ENCODE measurements at regions not wholly inside any gene's neighbourhood (a gene's known extent, or its start where the extent isn't known, plus 50 kb on each side); places are given as distances from the start of the nearest gene placed in this dataset.
"Not testable (repeated sequence)": the region's sequence is repeated elsewhere in the genome, so short reads cannot be mapped to it uniquely, and the experiment has no call there.

- DNase-seq = no peak
Measured at GRCh38 chr7:68792351-68792750, 805.9 kb upstream of the AUTS2 start.

GRCh38 chr7:68793513-68793912, 804.8 kb upstream of the AUTS2 start:
- DNase-seq = no peak

GRCh38 chr7:68800316-68800715, 798.0 kb upstream of the AUTS2 start:
- no peak for DNase-seq

- no peak for DNase-seq
Measured at GRCh38 chr7:68805159-68805558, 793.1 kb upstream of the AUTS2 start.

- no peak for DNase-seq
Measured at GRCh38 chr7:68807666-68808065, 790.6 kb upstream of the AUTS2 start.

- DNase-seq = no peak
Measured at GRCh38 chr7:68813551-68814080, 784.7 kb upstream of the AUTS2 start.

GRCh38 chr7:68816491-68816890, 781.8 kb upstream of the AUTS2 start:
- DNase-seq = no peak

- no peak for DNase-seq
Measured at GRCh38 chr7:68820321-68820720, 778.0 kb upstream of the AUTS2 start.

GRCh38 chr7:68821846-68822245, 776.4 kb upstream of the AUTS2 start:
- no peak for DNase-seq

GRCh38 chr7:68823996-68824780, 774.1 kb upstream of the AUTS2 start:
- no peak for DNase-seq

GRCh38 chr7:68828575-68828974, 769.7 kb upstream of the AUTS2 start:
- DNase-seq = no peak

- DNase-seq = no peak
Measured at GRCh38 chr7:68833422-68833821, 764.9 kb upstream of the AUTS2 start.

GRCh38 chr7:68839014-68839413, 759.3 kb upstream of the AUTS2 start:
- DNase-seq = no peak

GRCh38 chr7:68840991-68841390, 757.3 kb upstream of the AUTS2 start:
- no peak for DNase-seq

GRCh38 chr7:68843985-68844384, 754.3 kb upstream of the AUTS2 start:
- not testable (repeated sequence) for DNase-seq

- DNase-seq = no peak
Measured at GRCh38 chr7:68846811-68847325, 751.4 kb upstream of the AUTS2 start.

GRCh38 chr7:68853254-68853653, 745.0 kb upstream of the AUTS2 start:
- no peak for DNase-seq

- DNase-seq = no peak
Measured at GRCh38 chr7:68857571-68857970, 740.7 kb upstream of the AUTS2 start.

- no peak for DNase-seq
Measured at GRCh38 chr7:68858497-68858896, 739.8 kb upstream of the AUTS2 start.

GRCh38 chr7:68861171-68861570, 737.1 kb upstream of the AUTS2 start:
- DNase-seq = no peak

GRCh38 chr7:68862261-68862660, 736.0 kb upstream of the AUTS2 start:
- no peak for DNase-seq

GRCh38 chr7:68862736-68863135, 735.5 kb upstream of the AUTS2 start:
- DNase-seq = no peak

- DNase-seq = no peak
Measured at GRCh38 chr7:68865351-68866199, 732.7 kb upstream of the AUTS2 start.

- no peak for DNase-seq
Measured at GRCh38 chr7:68866200-68866570, 732.1 kb upstream of the AUTS2 start.
